ENCODE measurements at regions not wholly inside any gene's neighbourhood (a gene's known extent, or its start where the extent isn't known, plus 50 kb on each side); places are given as distances from the start of the nearest gene placed in this dataset.
A peak's percentile ranks its signal among the peaks of the same experiment; 100 is the strongest.

DNA sequence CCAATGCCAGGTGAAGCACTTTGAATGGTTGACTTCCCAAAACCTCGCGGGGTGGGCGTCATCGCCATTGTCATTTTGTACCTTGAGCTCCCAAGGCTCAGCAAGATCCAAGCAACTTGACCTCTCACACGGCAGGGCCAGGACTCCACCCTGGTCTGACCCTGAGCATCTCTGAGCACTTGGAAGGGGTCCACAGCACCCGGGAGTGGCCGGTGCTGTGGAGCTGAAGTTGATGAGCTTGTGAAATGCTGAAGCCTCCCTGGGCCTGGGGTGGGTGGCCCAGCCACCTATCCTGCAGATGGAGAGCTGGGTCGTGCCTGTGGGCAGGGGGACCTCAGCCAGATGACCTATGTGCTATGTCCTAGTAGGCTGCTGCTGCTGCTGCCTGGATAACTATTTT, 283.3 kb upstream of the FOXF1 start:
- intact Hi-C loops (cut with micrococcal nuclease; ENCODE audit: unreplicated experiment): no loop called here
- Mint-ChIP-seq H3K36me3 (ENCODE audit: insufficient read depth, unreplicated experiment) (no peaks in the 10 kb centered on the region), H3K27ac (ENCODE audit: unreplicated experiment) (no peak overlapping the region), H3K9me3 (ENCODE audit: unreplicated experiment) (no peaks in the 10 kb centered on the region), H3K4me1 (ENCODE audit: low read depth, unreplicated experiment) (no peaks in the 10 kb centered on the region), H3K27me3 (ENCODE audit: insufficient read depth, unreplicated experiment) (peaks cover 23% of the 10 kb centered on the region), H3K4me3 (ENCODE audit: unreplicated experiment) (no peak overlapping the region)
- Histone ChIP-seq H3K27me3 (replicated peaks; ENCODE audit: control insufficient read depth, insufficient read depth, low read length) (peaks cover 4% of the 10 kb centered on the region; the same call in 1 of the 2 replicates), H3K9me3 (no peaks in the 10 kb centered on the region), H3K4me1 (no peaks in the 10 kb centered on the region), H3K36me3 (ENCODE audit: control insufficient read depth, insufficient read depth, low read length) (no peaks in the 10 kb centered on the region), H3K4me3 (ENCODE audit: low read depth, low read length) (no peak overlapping the region)
- ChIA-PET POLR2A (no interaction called here), CTCF (no interaction called here)
- TF ChIP-seq, protein P1, sequence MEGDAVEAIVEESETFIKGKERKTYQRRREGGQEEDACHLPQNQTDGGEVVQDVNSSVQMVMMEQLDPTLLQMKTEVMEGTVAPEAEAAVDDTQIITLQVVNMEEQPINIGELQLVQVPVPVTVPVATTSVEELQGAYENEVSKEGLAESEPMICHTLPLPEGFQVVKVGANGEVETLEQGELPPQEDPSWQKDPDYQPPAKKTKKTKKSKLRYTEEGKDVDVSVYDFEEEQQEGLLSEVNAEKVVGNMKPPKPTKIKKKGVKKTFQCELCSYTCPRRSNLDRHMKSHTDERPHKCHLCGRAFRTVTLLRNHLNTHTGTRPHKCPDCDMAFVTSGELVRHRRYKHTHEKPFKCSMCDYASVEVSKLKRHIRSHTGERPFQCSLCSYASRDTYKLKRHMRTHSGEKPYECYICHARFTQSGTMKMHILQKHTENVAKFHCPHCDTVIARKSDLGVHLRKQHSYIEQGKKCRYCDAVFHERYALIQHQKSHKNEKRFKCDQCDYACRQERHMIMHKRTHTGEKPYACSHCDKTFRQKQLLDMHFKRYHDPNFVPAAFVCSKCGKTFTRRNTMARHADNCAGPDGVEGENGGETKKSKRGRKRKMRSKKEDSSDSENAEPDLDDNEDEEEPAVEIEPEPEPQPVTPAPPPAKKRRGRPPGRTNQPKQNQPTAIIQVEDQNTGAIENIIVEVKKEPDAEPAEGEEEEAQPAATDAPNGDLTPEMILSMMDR (IDR thresholded peaks at IDR 0.05; ENCODE audit: insufficient read depth in 1 of 2, low read depth in 1 of 2, low read length in 1 of 2, severe bottlenecking in 1 of 2, unreplicated experiment in 1 of 2): no peak
- peak in 1 of 2 experiments; percentile 22 for DNase-seq
- BruUV-seq (replicated peaks): no TSS peak

DNA sequence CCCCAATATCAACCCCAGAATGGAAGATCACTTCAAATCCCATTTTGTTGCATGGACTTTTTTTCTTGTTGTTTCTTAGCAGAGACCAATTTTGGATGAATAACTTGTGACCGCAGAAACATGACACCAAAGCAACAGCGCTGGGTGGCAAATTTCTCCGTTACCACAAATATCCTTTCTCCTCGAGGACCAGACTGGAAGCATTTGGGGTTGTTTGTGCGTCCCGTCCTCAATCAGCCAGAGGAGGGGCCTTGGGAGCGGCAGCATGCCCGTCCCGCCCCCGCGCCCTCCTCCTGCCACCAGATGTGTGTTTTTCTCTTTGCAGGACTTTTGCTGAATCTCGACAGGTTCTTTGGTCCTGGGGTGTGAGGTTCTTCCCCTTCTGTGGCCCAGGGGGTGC, 282.5 kb upstream of the FOXF1 start:
- Histone ChIP-seq H3K36me3 (ENCODE audit: control insufficient read depth, insufficient read depth, low read length) (no peaks in the 10 kb centered on the region), H3K4me3 (ENCODE audit: low read depth, low read length) (no peak overlapping the region), H3K27me3 (replicated peaks; ENCODE audit: control insufficient read depth, insufficient read depth, low read length) (peaks cover 2% of the 10 kb centered on the region; the same call in 1 of the 2 replicates), H3K4me1 (no peaks in the 10 kb centered on the region), H3K9me3 (no peaks in the 10 kb centered on the region)
- peaks cover 21% of the 10 kb centered on the region for H3K27me3 Mint-ChIP-seq (ENCODE audit: insufficient read depth, unreplicated experiment)
- no TSS peak for BruUV-seq (replicated peaks)
- no peak for DNase-seq
- TF ChIP-seq, protein P1 (IDR thresholded peaks at IDR 0.05; ENCODE audit: insufficient read depth in 1 of 2, low read depth in 1 of 2, low read length in 1 of 2, severe bottlenecking in 1 of 2, unreplicated experiment in 1 of 2): no peak
- intact Hi-C loops (cut with micrococcal nuclease; ENCODE audit: unreplicated experiment): no loop called here
- POLR2A ChIA-PET: no interaction called here
- H3K27ac Mint-ChIP-seq (ENCODE audit: unreplicated experiment): no peak overlapping the region
- no peaks in the 10 kb centered on the region for H3K4me1 Mint-ChIP-seq (ENCODE audit: low read depth, unreplicated experiment)
- CTCF ChIA-PET: no interaction called here
- H3K4me3 Mint-ChIP-seq (ENCODE audit: unreplicated experiment): no peak overlapping the region
- H3K36me3 Mint-ChIP-seq (ENCODE audit: insufficient read depth, unreplicated experiment): no peaks in the 10 kb centered on the region
- no peaks in the 10 kb centered on the region for H3K9me3 Mint-ChIP-seq (ENCODE audit: unreplicated experiment)

DNA sequence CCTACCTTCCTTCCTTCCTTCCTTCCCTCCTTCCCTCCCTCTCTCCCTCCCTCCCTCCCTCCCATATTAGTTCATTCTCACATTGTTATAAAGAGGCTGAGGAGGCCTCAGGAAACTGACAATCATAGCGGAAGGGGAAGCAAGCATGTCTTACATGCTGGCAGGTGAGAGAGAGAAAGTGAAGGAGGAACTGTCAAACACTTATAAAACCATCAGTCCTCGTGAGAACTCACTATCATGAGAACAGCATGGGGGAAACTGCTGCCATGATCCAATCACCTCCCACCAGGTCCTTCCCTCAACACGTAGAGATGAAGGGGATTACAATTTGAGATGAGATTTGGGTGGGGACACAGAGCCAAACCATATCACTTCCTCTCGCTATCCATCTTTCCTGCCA, 281.6 kb upstream of the FOXF1 start:
- H3K27ac Mint-ChIP-seq (ENCODE audit: unreplicated experiment): no peak overlapping the region
- Histone ChIP-seq H3K36me3 (ENCODE audit: control insufficient read depth, insufficient read depth, low read length) (no peaks in the 10 kb centered on the region), H3K4me3 (ENCODE audit: low read depth, low read length) (no peak overlapping the region), H3K9me3 (no peaks in the 10 kb centered on the region), H3K27me3 (replicated peaks; ENCODE audit: control insufficient read depth, insufficient read depth, low read length) (peaks cover 2% of the 10 kb centered on the region; the same call in 1 of the 2 replicates), H3K4me1 (no peaks in the 10 kb centered on the region)
- ChIA-PET POLR2A (no interaction called here), CTCF (no interaction called here)
- H3K36me3 Mint-ChIP-seq (ENCODE audit: insufficient read depth, unreplicated experiment): no peaks in the 10 kb centered on the region
- intact Hi-C loops (cut with micrococcal nuclease; ENCODE audit: unreplicated experiment): no loop called here
- TF ChIP-seq, protein P1 (IDR thresholded peaks at IDR 0.05; ENCODE audit: insufficient read depth in 1 of 2, low read depth in 1 of 2, low read length in 1 of 2, severe bottlenecking in 1 of 2, unreplicated experiment in 1 of 2): no peak
- H3K4me1 Mint-ChIP-seq (ENCODE audit: low read depth, unreplicated experiment): no peaks in the 10 kb centered on the region
- no peaks in the 10 kb centered on the region for H3K9me3 Mint-ChIP-seq (ENCODE audit: unreplicated experiment)
- H3K4me3 Mint-ChIP-seq (ENCODE audit: unreplicated experiment): no peak overlapping the region
- H3K27me3 Mint-ChIP-seq (ENCODE audit: insufficient read depth, unreplicated experiment): peaks cover 21% of the 10 kb centered on the region
- no TSS peak for BruUV-seq (replicated peaks)
- DNase-seq: no peak
